Common myeloid progenitor, CD34-positive (primary cell): ENCODE measurements at regions not wholly inside any gene's neighbourhood (a gene's known extent, or its start where the extent isn't known, plus 50 kb on each side); places are given as distances from the start of the nearest gene placed in this dataset.

Experiments used
- CTCF ChIA-PET: fragments of 350-600 bp; sonication (Branson Sonifier 250); formaldehyde crosslinking; loops from one replicate; lab custom pipeline; 2021; ENCODE audit warnings: antibody characterized with exemption; lab: Charles Lee
- POLR2A ChIA-PET: fragments of 350-600 bp; sonication (Branson Sonifier 250); formaldehyde crosslinking; loops from one replicate; lab custom pipeline; 2021; ENCODE audit warnings: antibody characterized with exemption; lab: Charles Lee
- DNase-seq, 3 donors: peaks; one replicate each; pipeline versions ENCODE4 v3.0.0 to v3.0.0-alpha.2; 2013
- H3K27ac ChIP-seq, 2 experiments: 1 replicate in 1 of 2; 2 replicates in 1 of 2; pipeline ENCODE4 v1.7.0; 2013; ENCODE audit warnings: inconsistent platforms in 2 of 2, low read length in 2 of 2, mild to moderate bottlenecking in 2 of 2, low read depth in 1 of 2, moderate library complexity in 1 of 2; ENCODE audit not compliant: severe bottlenecking in 2 of 2, insufficient read depth in 1 of 2, poor library complexity in 1 of 2
- H3K27me3 ChIP-seq, 5 experiments: replicated peaks in 2 of 5; 1 replicate in 3 of 5; 2 replicates in 2 of 5; pipeline versions ENCODE4 v1.6.1 to v1.7.0; 2013; ENCODE audit warnings: low read length in 4 of 5, mild to moderate bottlenecking in 2 of 5, moderate library complexity in 2 of 5, inconsistent platforms in 1 of 5; ENCODE audit not compliant: insufficient read depth in 5 of 5, control insufficient read depth in 4 of 5
- H3K36me3 ChIP-seq, 4 experiments: 1 replicate in 2 of 4; 2 replicates in 2 of 4; pipeline versions ENCODE4 v1.6.1 to v1.7.0; 2013; ENCODE audit warnings: low read length in 3 of 4, control low read depth in 1 of 4, mild to moderate bottlenecking in 1 of 4; ENCODE audit not compliant: control insufficient read depth in 4 of 4, insufficient read depth in 4 of 4
- H3K4me1 ChIP-seq, 4 experiments: 1 replicate in 3 of 4; 2 replicates in 1 of 4; pipeline versions ENCODE4 v1.6.1 to v1.7.1; 2013; ENCODE audit warnings: low read length in 3 of 4, mild to moderate bottlenecking in 3 of 4, control low read depth in 1 of 4, inconsistent platforms in 1 of 4, moderate library complexity in 1 of 4; ENCODE audit not compliant: control insufficient read depth in 4 of 4, insufficient read depth in 4 of 4; ENCODE audit errors: control extremely low read depth in 1 of 4
- H3K4me3 ChIP-seq, 7 experiments: 1 replicate in 4 of 7; 2 replicates in 3 of 7; pipeline versions ENCODE4 v1.5.1 to v1.7.0; 2013; ENCODE audit warnings: mild to moderate bottlenecking in 7 of 7, low read length in 6 of 7, moderate library complexity in 6 of 7, inconsistent platforms in 2 of 7, low read depth in 2 of 7, control low read depth in 1 of 7; ENCODE audit not compliant: insufficient read depth in 4 of 7, control insufficient read depth in 1 of 7; ENCODE audit errors: extremely low read depth in 1 of 7
- H3K9me3 ChIP-seq, 5 experiments: 1 replicate in 4 of 5; 2 replicates in 1 of 5; pipeline versions ENCODE4 v1.6.1 to v1.7.1; 2013; ENCODE audit warnings: low read length in 4 of 5, mild to moderate bottlenecking in 2 of 5, inconsistent platforms in 1 of 5, low read depth in 1 of 5, moderate library complexity in 1 of 5; ENCODE audit not compliant: control insufficient read depth in 4 of 5, insufficient read depth in 2 of 5; ENCODE audit errors: control extremely low read depth in 1 of 5
- WGBS: methylation state at CpG from one replicate; pipeline ENCODE4 v1.1.5; 2013; ENCODE audit not compliant: insufficient coverage; 5-methylcytosine and 5-hydroxymethylcytosine counted together

- Histone ChIP-seq H3K27ac (no peak overlapping the region), H3K27me3 (no peaks in the 10 kb centered on the region), H3K4me1 (no peaks in the 10 kb centered on the region), H3K9me3 (peaks cover 0 to 3% (median 0%) of the 10 kb centered on the region in 5 experiments), H3K36me3 (no peaks in the 10 kb centered on the region), H3K4me3 (no peak overlapping the region)
- ChIA-PET CTCF (no interaction called here), POLR2A (no interaction called here)
- no peak for DNase-seq
- 100% methylated on average over 2 of the region's 3 CpGs for WGBS
Observed at GRCh38 chr18:56509656-56510055, 128.7 kb downstream of the TXNL1 start.

- H3K4me1 ChIP-seq: no peaks in the 10 kb centered on the region
- 100% methylated on average over 1 of the region's 4 CpGs for WGBS
- H3K4me3 ChIP-seq: no peak overlapping the region
- peaks cover 0 to 3% (median 0%) of the 10 kb centered on the region in 5 experiments for H3K9me3 ChIP-seq
- H3K27ac ChIP-seq: no peak overlapping the region
- no peak for DNase-seq
- H3K36me3 ChIP-seq: no peaks in the 10 kb centered on the region
- H3K27me3 ChIP-seq: no peaks in the 10 kb centered on the region
- POLR2A ChIA-PET: no interaction called here
- CTCF ChIA-PET: interaction anchor here (1.0 kb wide), 1 partner anchor 22 kb away, joined by 3 read pairs; no protein-coding TSS in a partner anchor
Observed at GRCh38 chr18:56508370-56509036, 129.9 kb downstream of the TXNL1 start.

GRCh38 chr18:56505971-56506370 is 132.4 kb downstream of the TXNL1 start:
- H3K9me3 ChIP-seq: peaks cover 0 to 5% (median 0%) of the 10 kb centered on the region in 5 experiments
- ChIA-PET POLR2A (no interaction called here), CTCF (interaction anchor here (0.6 kb wide), 2 partner anchors 466 to 1579 kb away, joined by 3 read pairs; no protein-coding TSS in a partner anchor)
- no peaks in the 10 kb centered on the region for H3K36me3 ChIP-seq
- H3K27ac ChIP-seq: no peak overlapping the region
- no peak for DNase-seq
- no peaks in the 10 kb centered on the region for H3K27me3 ChIP-seq
- H3K4me1 ChIP-seq: no peaks in the 10 kb centered on the region
- no peak overlapping the region for H3K4me3 ChIP-seq

GRCh38 chr18:56505293-56505692 is 133.1 kb downstream of the TXNL1 start:
- H3K27me3 ChIP-seq: no peaks in the 10 kb centered on the region
- whole genome bisulfite sequencing: 96% methylated on average over 3 of the region's 3 CpGs
- no peak for DNase-seq
- CTCF ChIA-PET: no interaction called here
- no peaks in the 10 kb centered on the region for H3K4me1 ChIP-seq
- POLR2A ChIA-PET: no interaction called here
- H3K9me3 ChIP-seq: peaks cover 0 to 5% (median 0%) of the 10 kb centered on the region in 5 experiments
- no peaks in the 10 kb centered on the region for H3K36me3 ChIP-seq
- H3K27ac ChIP-seq: no peak overlapping the region
- no peak overlapping the region for H3K4me3 ChIP-seq

GRCh38 chr18:56501896-56502295 is 136.5 kb downstream of the TXNL1 start:
- no peak for DNase-seq
- WGBS: no CpG with 5 or more reads among the region's 3 CpGs
- POLR2A ChIA-PET: no interaction called here
- Histone ChIP-seq H3K27ac (no peak overlapping the region), H3K9me3 (peaks cover 0 to 2% (median 0%) of the 10 kb centered on the region in 5 experiments), H3K4me3 (no peak overlapping the region), H3K27me3 (no peaks in the 10 kb centered on the region), H3K4me1 (no peaks in the 10 kb centered on the region), H3K36me3 (no peaks in the 10 kb centered on the region)
- CTCF ChIA-PET: interaction anchor here (1.6 kb wide), 1 partner anchor 13 kb away, joined by 4 read pairs; no protein-coding TSS in a partner anchor

GRCh38 chr18:56495884-56496283 is 142.5 kb downstream of the TXNL1 start:
- Histone ChIP-seq H3K9me3 (peaks cover 0 to 19% (median 0%) of the 10 kb centered on the region in 5 experiments), H3K27me3 (no peaks in the 10 kb centered on the region), H3K36me3 (no peaks in the 10 kb centered on the region), H3K27ac (no peak overlapping the region), H3K4me1 (no peaks in the 10 kb centered on the region), H3K4me3 (no peak overlapping the region)
- no peak for DNase-seq
- POLR2A ChIA-PET: no interaction called here
- WGBS: 64% methylated on average over 3 of the region's 3 CpGs
- CTCF ChIA-PET: interaction anchor here (1.1 kb wide), 1 partner anchor 48 kb away, joined by 3 read pairs; no protein-coding TSS in a partner anchor

- Histone ChIP-seq H3K27me3 (no peaks in the 10 kb centered on the region), H3K4me3 (no peak overlapping the region), H3K9me3 (peaks cover 0 to 19% (median 0%) of the 10 kb centered on the region in 5 experiments), H3K36me3 (no peaks in the 10 kb centered on the region), H3K27ac (no peak overlapping the region), H3K4me1 (peaks cover 0 to 9% (median 1%) of the 10 kb centered on the region in 4 experiments)
- CTCF ChIA-PET: no interaction called here
- 100% methylated on average over 3 of the region's 6 CpGs for WGBS
- DNase-seq: no peak
- POLR2A ChIA-PET: no interaction called here
Observed at GRCh38 chr18:56493531-56493930, 144.9 kb downstream of the TXNL1 start.
